Cardiac fibroblast (primary cell): ENCODE measurements at regions not wholly inside any gene's neighbourhood (a gene's known extent, or its start where the extent isn't known, plus 50 kb on each side); places are given as distances from the start of the nearest gene placed in this dataset.

Experiments
- DNase-seq, 2 donors: peaks; one replicate each; pipeline versions ENCODE4 v3.0.0 to v3.0.0-alpha.2; 2010; ENCODE audit warnings: low read depth in 2 of 2
- H3K4me3 ChIP-seq, 2 donors: replicated peaks in 1 of 2; 1 replicate in 1 of 2; 2 replicates in 1 of 2; pipeline ENCODE4 v1.5.1; 2011; ENCODE audit warnings: low read depth in 2 of 2, low read length in 2 of 2, mild to moderate bottlenecking in 2 of 2, moderate library complexity in 1 of 2
- TF ChIP-seq, protein P1 (sequence below): IDR thresholded peaks from one replicate; pipeline ENCODE4 v1.5.1; 2011; ENCODE audit warnings: low read depth, mild to moderate bottlenecking, low read length, inconsistent platforms

- TF ChIP-seq, protein P1, sequence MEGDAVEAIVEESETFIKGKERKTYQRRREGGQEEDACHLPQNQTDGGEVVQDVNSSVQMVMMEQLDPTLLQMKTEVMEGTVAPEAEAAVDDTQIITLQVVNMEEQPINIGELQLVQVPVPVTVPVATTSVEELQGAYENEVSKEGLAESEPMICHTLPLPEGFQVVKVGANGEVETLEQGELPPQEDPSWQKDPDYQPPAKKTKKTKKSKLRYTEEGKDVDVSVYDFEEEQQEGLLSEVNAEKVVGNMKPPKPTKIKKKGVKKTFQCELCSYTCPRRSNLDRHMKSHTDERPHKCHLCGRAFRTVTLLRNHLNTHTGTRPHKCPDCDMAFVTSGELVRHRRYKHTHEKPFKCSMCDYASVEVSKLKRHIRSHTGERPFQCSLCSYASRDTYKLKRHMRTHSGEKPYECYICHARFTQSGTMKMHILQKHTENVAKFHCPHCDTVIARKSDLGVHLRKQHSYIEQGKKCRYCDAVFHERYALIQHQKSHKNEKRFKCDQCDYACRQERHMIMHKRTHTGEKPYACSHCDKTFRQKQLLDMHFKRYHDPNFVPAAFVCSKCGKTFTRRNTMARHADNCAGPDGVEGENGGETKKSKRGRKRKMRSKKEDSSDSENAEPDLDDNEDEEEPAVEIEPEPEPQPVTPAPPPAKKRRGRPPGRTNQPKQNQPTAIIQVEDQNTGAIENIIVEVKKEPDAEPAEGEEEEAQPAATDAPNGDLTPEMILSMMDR, result no peak
- no peak overlapping the region for H3K4me3 ChIP-seq
- no peak for DNase-seq
Measured at GRCh38 chr5:172544371-172545095, 90.2 kb upstream of the SH3PXD2B start.

GRCh38 chr5:172543484-172544298 is 89.4 kb upstream of the SH3PXD2B start:
- TF ChIP-seq, protein P1, result no peak
- H3K4me3 ChIP-seq, result no peak overlapping the region

DNA sequence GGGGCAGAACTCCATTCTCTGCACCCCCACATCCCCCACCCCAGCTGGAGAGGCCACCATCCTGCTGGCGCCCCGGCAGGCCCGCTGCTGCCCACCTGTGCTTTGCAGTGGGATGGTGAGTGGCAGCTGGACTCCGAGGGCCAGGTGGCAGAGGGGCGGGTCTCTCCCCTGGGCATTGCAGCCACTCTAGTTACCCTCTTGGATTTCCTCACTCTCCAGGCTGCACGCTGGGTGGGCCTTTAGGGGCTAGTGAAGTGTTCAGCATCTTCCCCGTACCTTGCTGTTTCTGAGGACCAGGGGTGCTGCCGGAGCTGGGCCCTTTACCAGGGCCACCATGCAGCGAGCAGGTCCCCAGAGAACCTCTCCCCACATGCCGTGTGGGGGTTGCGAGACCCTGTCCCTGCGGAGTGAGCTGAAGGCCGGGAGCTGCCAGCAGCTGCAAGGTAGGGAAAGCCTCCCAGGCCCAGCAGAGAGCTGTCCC is 88.4 kb upstream of the SH3PXD2B start:
- no peak for DNase-seq

More at GRCh38 chr5:172543484-172544298, 89.4 kb upstream of the SH3PXD2B start:
- DNase-seq, result no peak

GRCh38 chr5:172541773-172542136 is 87.4 kb upstream of the SH3PXD2B start:
- no peak overlapping the region for H3K4me3 ChIP-seq
- no peak for DNase-seq
- TF ChIP-seq, protein P1, result no peak

More for the DNA sequence above, 88.4 kb upstream of the SH3PXD2B start:
- TF ChIP-seq, protein P1, result no peak
- H3K4me3 ChIP-seq, result no peak overlapping the region

DNA sequence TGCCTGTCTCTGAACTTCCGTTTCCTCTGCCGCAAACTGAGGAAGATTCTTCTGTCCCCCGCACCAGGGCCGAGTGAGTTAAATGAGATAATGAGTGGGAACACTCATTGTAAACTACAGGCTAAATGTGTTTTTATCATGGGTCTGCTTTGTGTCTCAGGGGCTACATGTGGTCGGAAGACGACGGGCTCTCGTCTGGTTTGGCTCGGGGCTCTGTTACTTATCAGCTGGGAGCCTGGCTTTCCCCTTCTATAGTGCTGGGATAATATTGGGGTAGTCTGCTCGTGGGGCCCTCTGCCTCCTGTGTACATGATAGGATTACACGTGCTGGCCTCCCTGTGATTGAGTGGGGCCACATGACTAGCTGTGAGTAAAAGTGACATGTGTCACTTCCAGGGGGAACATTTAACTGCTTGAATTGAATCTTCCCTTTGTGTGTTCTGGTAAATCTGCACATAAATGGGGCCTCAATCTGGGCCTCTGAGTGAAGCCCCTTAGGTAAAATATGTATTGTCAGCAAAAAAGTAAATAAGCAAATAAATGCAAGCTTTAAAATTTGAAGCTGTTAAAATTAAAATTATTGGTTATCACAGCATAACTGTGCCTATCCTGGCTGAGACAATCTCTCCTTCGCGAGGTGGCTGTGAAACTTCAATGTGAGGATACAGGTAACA is 86.9 kb upstream of the SH3PXD2B start:
- H3K4me3 ChIP-seq, result no peak overlapping the region
- no peak for DNase-seq
- TF ChIP-seq, protein P1, result no peak

DNA sequence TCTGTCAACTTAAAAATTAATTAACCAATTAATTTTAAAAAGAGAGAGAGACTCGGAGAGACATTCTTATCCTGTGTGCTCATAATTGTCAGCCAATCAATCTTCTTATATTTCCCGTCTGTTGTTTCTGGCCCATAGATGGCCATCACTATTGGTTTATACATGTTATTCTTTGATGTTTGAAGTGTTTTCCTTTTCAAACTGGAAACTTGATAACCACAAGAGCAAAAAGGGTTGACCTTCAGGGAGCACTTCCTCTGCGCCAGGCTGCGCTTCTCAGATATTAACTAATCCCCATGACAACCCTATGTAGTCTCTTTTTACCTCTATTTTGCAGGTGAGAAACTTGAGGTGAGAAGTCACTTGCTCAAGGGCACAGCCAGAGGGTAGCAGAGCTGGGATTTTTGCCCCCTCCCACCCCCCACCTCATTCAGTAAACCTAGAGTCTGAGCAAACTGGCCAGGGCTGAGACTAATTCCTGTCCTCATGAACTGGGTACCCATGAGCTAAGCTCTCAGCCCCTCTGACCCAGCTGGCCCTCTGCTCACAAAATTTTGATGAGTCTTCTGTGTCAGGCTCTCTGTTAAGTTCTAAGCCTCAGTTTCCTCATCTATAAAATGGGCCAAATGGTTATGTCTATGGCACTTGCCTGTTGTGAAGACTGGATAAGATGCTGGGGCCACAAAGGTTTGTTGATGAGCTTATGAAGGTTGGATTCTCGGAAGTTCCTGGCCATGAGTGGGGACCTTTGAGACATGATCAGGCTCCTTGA is 86.0 kb upstream of the SH3PXD2B start:
- DNase-seq, result no peak
- H3K4me3 ChIP-seq, result no peak overlapping the region
- TF ChIP-seq, protein P1, result no peak
